Right lobe of liver (tissue), 6 donors: ENCODE measurements at regions not wholly inside any gene's neighbourhood (a gene's known extent, or its start where the extent isn't known, plus 50 kb on each side); places are given as distances from the start of the nearest gene placed in this dataset.

Source experiments
- ATAC-seq, 4 donors: fragments of 200-7000 bp; cut with Tn5 transposase; one replicate each; pipeline ENCODE4 v1.9.1; 2020; ENCODE audit warnings: mild to moderate bottlenecking in 4 of 4, moderate library complexity in 4 of 4
- DNase-seq, 3 donors: peaks; one replicate each; pipeline ENCODE4 v3.0.0-alpha.2; 2020
- H3K27ac ChIP-seq, 3 donors: fragments of 200-600 bp; one replicate each; pipeline ENCODE4 v1.8.0; 2022
- H3K27me3 ChIP-seq, 2 donors: fragments of 200-600 bp; one replicate each; pipeline ENCODE4 v1.8.0; 2022
- H3K36me3 ChIP-seq, 4 donors: fragments of 200-600 bp; sonication (generic) in 1 of 4; one replicate each; pipeline versions ENCODE4 v1.5.1 to v1.8.0; 2017 to 2022; ENCODE audit warnings: control low read depth in 1 of 4
- H3K4me1 ChIP-seq, 4 donors: fragments of 200-600 bp; sonication (generic) in 1 of 4; one replicate each; pipeline versions ENCODE4 v1.5.1 to v1.8.0; 2017 to 2022; ENCODE audit warnings: control low read depth in 1 of 4
- H3K4me3 ChIP-seq, 3 donors: fragments of 200-600 bp; one replicate each; pipeline ENCODE4 v1.8.0; 2022
- H3K9me3 ChIP-seq, 4 donors: fragments of 200-600 bp; sonication (generic) in 1 of 4; one replicate each; pipeline versions ENCODE4 v1.5.1 to v1.8.0; 2017 to 2022; ENCODE audit warnings: control low read depth in 1 of 4
- POLR2A ChIP-seq: fragments of 450-650 bp; IDR thresholded peaks from one replicate; pipeline ENCODE4 v1.6.1; 2017; ENCODE audit warnings: antibody characterized with exemption, mild to moderate bottlenecking
- WGBS: methylation state at CpG from one replicate; pipeline ENCODE4 v1.1.6; 2018; ENCODE audit warnings: low coverage, low lambda C conversion rate; ENCODE audit not compliant: insufficient coverage; ENCODE audit errors: missing lambda C conversion rate; 5-methylcytosine and 5-hydroxymethylcytosine counted together
- intact Hi-C, 2 donors: fragments of 100-400 bp; cut with DNase I; formaldehyde crosslinking; loops; one replicate each; pipeline versions ENCODE4 v1.11.2 to v1.14.1; 2022
- TF ChIP-seq, protein P1 (sequence below), 4 donors: fragments of 200-600 bp in 3 of 4; fragments of 450-650 bp in 1 of 4; IDR thresholded peaks; one replicate each; pipeline versions ENCODE4 v1.5.1 to v1.8.0; 2016 to 2022; ENCODE audit warnings: antibody characterized with exemption in 4 of 4, mild to moderate bottlenecking in 2 of 4
- donor health status: DM: no; HTN: yes; CAD: no.
- donor health status: DM: no; HTN: no; CAD: no.
- donor health status: DM: no; HTN: no; CAD: no.
- donor health status: DM: no; HTN: yes; CAD: no.
- donor health status: DM: no; HTN: yes; CAD: no.

DNA sequence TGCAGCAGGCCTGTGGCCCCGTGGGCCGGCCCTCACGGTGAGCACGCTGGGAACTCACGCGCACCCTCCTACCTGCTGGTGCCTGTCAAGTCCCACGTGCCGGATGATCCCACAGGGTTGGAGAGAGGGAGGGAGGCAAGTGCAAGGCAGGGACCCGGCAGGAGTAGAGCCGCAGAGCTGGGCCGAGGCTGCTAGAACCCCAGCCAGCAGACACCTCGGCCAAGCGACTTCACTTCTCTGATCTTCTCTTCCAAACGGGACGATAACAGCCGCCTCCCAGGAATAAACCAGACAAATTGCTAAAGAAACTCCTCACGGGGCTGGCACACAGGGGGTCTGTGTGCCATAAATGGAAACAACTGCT lies 1232.8 kb downstream of the TBC1D22A start:
- Histone ChIP-seq H3K36me3 (no peaks in the 10 kb centered on the region), H3K4me3 (no peak overlapping the region), H3K4me1 (no peaks in the 10 kb centered on the region), H3K27me3 (no peaks in the 10 kb centered on the region), H3K9me3 (no peaks in the 10 kb centered on the region), H3K27ac (no peak overlapping the region)
- no peak for DNase-seq
- intact Hi-C loops = no loop called here
- TF ChIP-seq, protein P1, sequence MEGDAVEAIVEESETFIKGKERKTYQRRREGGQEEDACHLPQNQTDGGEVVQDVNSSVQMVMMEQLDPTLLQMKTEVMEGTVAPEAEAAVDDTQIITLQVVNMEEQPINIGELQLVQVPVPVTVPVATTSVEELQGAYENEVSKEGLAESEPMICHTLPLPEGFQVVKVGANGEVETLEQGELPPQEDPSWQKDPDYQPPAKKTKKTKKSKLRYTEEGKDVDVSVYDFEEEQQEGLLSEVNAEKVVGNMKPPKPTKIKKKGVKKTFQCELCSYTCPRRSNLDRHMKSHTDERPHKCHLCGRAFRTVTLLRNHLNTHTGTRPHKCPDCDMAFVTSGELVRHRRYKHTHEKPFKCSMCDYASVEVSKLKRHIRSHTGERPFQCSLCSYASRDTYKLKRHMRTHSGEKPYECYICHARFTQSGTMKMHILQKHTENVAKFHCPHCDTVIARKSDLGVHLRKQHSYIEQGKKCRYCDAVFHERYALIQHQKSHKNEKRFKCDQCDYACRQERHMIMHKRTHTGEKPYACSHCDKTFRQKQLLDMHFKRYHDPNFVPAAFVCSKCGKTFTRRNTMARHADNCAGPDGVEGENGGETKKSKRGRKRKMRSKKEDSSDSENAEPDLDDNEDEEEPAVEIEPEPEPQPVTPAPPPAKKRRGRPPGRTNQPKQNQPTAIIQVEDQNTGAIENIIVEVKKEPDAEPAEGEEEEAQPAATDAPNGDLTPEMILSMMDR (IDR thresholded peaks at IDR 0.05) = no peak
- TF ChIP-seq POLR2A = no peak
- ATAC-seq = no peak
- 60% methylated on average over 2 of the region's 17 CpGs for WGBS

DNA sequence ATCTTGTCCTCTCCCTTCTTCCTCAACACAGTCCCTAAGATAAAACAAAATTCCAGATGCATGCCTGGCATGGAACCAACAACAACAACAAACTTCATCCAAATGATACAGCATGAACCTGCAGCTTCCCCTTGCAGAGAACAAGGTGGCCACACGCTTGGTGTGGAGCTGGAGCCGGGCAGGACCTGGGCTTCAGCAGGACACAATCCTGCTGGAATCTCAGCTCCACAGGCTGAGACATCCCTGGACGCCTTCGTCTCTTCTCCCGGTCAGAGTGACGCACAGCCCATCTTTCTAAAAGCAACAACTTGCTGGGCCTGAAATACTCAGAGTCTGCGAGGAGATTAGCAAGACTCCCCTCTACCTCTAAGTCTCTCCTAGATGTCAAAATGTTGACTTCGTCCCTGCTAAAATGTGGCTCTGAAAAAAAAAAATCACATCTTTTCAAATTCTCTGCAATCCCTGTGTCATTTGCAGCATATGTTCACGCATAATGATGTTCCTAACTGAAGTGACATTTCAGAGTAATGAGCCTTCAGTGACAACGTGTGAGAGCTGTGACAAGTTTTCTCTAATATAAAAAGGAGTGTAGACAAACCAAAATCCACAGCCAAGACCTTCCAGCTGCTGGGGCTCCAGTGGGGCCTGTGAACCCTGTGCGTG lies 1232.3 kb downstream of the TBC1D22A start:
- Histone ChIP-seq H3K36me3 (no peaks in the 10 kb centered on the region), H3K4me3 (no peak overlapping the region), H3K9me3 (no peaks in the 10 kb centered on the region), H3K27ac (no peak overlapping the region), H3K4me1 (no peaks in the 10 kb centered on the region), H3K27me3 (no peaks in the 10 kb centered on the region)
- ATAC-seq = no peak
- DNase-seq = no peak
- WGBS = 44% methylated on average over 3 of the region's 11 CpGs
- no peak for TF ChIP-seq POLR2A
- TF ChIP-seq, protein P1 (IDR thresholded peaks at IDR 0.05) = no peak
- intact Hi-C loops = no loop called here

DNA sequence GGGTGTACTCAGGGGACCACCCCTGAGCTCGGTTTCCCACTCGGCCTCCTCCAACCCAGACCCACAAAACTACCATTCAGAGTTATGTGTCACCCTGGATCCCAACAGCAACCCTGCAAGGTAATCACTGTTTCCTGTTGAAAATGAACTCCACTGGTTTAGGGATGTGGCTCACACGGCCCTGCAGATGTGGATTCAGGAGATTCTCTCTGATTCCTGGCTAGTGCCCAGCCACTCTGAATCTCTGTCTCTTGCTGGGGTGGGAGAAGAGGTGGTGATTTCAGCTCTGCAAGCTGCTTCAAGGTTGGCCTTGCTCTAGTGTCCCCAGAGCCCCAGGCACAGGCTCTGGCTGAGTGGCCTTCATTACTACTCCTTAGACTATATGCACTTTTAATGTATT lies 1231.6 kb downstream of the TBC1D22A start:
- no peak overlapping the region for H3K27ac ChIP-seq
- 49% methylated on average over 3 of the region's 3 CpGs for WGBS
- ATAC-seq (no peak), DNase-seq (no peak)
- H3K27me3 ChIP-seq = no peaks in the 10 kb centered on the region
- TF ChIP-seq POLR2A = no peak
- TF ChIP-seq, protein P1 (IDR thresholded peaks at IDR 0.05) = no peak
- H3K9me3 ChIP-seq = no peaks in the 10 kb centered on the region
- intact Hi-C loops = no loop called here
- H3K4me3 ChIP-seq = no peak overlapping the region
- H3K4me1 ChIP-seq = no peaks in the 10 kb centered on the region
- no peaks in the 10 kb centered on the region for H3K36me3 ChIP-seq

DNA sequence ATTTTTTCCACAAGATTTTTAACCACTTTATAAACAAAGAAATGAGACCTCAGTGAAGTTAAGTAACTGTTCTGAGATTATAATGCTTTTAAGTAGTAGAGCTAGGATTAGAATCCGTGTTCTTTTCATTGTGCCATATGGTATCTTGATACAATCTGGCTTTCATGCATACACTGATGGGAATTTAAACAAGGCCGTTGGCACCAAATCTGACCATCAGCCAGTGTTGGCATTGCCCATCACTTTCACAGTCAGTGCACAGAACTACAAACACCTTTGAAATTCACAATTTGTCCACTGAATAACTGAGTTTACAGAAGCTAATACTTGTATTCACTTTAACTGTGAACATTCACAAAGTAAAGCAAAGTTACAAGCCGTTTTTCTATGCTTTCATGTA lies 1228.0 kb downstream of the TBC1D22A start:
- no peaks in the 10 kb centered on the region for H3K4me1 ChIP-seq
- no peak overlapping the region for H3K27ac ChIP-seq
- H3K36me3 ChIP-seq = no peaks in the 10 kb centered on the region
- H3K4me3 ChIP-seq = no peak overlapping the region
- DNase-seq (no peak), ATAC-seq (no peak)
- TF ChIP-seq, protein P1 (IDR thresholded peaks at IDR 0.05) = no peak
- TF ChIP-seq POLR2A = no peak
- intact Hi-C loops = no loop called here
- H3K27me3 ChIP-seq = no peaks in the 10 kb centered on the region
- H3K9me3 ChIP-seq = no peaks in the 10 kb centered on the region
- WGBS = 41% methylated on average over 3 of the region's 3 CpGs
